ENCODE measurements at regions not wholly inside any gene's neighbourhood (a gene's known extent, or its start where the extent isn't known, plus 50 kb on each side); places are given as distances from the start of the nearest gene placed in this dataset.
A peak's percentile ranks its signal among the peaks of the same experiment; 100 is the strongest.

DNA sequence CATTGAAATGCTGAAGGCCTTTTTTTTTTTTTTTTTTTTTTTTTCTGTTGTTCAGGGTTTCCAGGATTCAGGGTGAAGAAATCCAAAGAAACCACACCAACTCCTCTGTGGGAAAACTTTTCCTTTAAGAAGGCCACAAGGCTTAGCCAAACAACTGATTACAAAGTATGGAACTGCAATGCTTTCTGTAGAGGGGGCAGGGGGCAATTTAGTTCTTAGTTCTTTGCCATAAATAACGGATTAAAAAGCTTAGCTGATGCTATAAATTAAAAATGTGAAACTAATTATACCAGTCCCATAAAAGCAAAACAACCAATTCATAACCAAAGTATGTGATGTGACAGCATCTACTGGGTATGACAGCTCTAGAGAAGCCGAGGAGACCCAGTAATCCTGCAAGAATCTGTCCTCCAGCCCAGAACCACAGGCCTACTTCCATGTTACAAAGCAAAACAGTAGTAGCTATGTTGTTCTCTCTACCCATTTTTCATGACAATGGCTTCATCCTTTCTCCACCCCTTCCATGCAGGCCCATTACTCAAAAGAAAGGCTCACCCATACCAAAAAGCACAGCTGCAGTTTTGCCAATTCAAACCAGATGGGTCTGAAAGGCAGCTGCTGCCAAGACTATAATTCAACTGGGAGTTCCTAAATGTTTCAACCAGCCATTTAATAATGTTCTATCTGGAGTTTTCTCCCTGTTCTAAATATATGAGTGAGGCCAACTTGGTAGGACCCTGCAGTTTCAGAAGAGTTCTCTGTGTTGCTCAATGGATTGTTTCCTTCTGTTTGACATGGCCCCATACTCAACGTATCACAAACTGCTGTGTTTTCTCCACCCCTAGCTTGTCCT, 167.1 kb upstream of the ZFHX3 start:
- no peak for DNase-seq (ENCODE audit: low spot score)

DNA sequence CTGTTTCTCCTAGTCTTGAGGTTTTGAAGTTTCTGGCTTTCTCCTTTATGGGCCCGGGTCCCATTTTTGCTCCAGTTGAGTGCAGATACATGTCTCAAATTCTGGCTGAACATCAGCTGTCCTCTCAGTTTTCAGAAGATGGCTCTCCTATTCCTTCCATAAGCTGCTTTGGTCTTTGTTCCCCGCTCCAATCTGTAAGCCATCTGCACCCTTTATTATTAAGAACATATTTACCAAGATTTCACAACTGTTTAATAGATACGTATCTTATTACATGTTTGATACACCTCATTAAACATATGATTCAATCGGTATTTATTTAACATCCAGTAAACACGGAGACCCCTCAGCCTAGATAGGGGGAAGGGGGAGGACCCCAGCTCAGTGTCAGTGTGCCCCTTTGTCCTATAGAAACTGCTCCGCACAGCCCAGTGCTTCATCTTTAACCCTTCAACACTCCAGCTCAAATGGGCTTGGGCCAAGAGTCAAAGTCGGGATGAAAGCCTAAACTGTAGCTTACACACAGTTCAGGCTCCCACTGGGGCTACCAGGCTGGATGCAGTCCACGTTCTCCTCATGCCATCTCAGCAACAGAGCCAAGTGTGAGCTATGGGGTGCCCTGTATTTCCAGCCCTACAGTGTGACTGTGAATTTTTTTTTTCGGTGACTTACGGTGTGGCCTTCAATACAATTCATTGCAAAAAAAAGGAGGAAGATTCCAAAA, 166.0 kb upstream of the ZFHX3 start:
- no peak for DNase-seq (ENCODE audit: low spot score)

- no peak for DNase-seq (ENCODE audit: low spot score)
These were observed 164.5 kb upstream of the ZFHX3 start for GRCh38 chr16:73212431-73212830.

DNA sequence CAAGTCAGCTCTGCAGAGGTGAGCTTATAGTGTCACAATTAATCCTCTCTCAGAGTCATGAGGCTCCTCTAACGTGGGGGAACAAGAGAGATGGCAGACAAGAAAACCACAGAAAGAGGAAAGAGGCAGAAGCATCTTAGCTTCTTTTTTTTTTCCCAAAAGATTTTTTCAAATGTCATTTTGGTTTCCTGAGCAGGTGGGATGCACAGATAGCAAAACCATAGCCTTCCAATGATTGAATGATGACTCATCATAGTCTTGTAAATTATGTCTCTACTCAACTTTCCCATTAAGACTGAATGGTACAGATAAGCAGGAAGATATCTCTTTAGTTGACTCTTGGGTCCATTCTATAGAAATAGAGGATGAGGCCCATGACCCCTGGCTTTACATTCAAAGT, 162.8 kb upstream of the ZFHX3 start:
- DNase-seq (ENCODE audit: low spot score), result no peak

DNA sequence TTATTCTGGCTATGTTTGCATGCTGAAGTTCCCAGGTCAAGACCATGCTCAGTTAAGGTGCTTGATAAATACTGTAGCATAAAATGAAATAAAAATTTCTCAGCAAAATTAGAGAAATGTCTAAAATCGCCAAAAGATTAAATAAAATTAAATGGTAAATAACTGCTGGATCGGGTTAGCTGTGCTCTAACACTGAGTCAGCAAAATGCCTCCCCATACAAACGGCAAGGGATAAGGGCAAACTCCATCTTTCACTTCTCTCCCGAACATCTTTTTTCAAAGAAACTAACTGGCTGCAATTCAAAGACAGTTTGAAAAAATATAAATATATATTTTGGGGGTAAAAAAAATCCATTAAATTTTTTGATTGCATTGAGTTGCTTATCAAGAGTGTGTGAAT, 162.2 kb upstream of the ZFHX3 start:
- DNase-seq (ENCODE audit: low spot score), result no peak

DNA sequence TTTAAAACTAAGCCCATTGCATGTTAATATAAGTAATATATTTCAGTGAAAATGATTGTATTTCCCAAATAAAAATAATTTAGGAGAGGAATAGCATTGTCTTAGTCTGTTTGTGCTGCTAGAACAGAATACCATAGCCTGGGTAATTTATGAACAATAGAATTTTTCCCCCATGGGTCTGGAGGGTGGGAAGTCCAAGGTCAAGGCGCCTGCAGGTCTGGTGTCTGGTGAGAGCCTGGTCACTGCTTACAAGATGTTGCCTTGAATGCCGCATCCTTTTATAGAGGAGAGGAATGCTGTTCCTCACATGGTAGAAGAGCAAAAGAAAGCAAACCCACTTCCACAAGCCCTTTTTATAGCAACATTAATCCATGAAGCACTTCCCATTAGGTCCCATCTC, 161.3 kb upstream of the ZFHX3 start:
- DNase-seq (ENCODE audit: low spot score), result no peak

- no peak for DNase-seq (ENCODE audit: low spot score)
These were observed 158.3 kb upstream of the ZFHX3 start for GRCh38 chr16:73206151-73206707.

DNA sequence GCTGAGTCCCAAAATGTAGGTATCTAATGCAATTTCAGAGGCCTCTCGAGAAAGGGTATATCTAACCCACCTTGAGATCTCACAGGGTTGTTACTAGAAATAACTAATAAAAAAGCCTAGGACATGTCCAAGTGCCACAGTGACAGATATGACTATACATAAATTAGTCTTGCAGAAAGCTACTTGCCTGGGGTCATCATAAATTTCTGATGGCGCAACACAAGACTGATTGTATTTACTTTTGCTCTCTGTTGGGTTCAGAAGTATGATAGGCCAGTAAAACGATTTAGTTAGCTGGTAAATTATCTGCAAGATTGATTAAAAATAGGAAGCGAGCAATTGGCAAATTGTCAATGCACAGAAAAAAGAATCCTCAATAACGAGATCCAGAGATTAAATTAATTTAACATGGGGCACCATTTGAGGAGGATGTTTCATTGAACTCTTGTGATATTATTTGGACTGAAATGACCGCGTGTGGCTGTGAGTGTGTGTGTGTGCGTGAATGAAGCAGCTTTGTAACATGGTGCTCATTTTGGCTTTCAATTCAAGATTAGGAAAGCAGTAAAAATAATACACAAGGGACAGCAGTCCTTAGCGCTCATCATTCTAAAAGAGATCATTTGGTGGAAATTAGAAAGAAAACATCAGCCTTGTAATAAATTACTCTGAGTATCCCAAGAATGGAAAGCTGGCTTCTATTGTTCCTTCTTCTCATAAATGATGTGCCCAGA, 157.4 kb upstream of the ZFHX3 start:
- DNase-seq (ENCODE audit: low spot score), result no peak

GRCh38 chr16:73204359-73205152, 156.6 kb upstream of the ZFHX3 start:
- no peak for DNase-seq (ENCODE audit: low spot score)

GRCh38 chr16:73202161-73202729, 154.3 kb upstream of the ZFHX3 start:
- no peak for DNase-seq (ENCODE audit: low spot score)

DNA sequence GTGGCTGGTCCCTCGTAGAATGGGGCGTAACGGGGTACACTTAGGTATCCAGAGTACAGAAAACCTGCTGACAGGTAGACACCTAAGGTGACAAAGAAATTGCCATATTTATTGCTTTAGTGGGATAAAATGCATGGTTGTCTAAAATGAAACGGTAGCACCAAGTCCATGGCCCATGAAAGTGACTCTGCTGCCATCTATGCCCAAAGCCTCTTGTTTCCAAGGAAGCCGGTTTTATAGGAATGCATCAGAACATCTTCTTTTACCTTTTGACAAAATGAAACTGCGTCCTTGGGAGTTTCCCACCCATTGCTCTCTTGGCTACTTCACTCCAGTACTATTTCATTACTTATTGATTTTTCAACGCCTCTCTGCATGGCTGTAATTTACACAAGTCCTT, 151.3 kb upstream of the ZFHX3 start:
- DNase-seq (ENCODE audit: low spot score), result no peak

DNA sequence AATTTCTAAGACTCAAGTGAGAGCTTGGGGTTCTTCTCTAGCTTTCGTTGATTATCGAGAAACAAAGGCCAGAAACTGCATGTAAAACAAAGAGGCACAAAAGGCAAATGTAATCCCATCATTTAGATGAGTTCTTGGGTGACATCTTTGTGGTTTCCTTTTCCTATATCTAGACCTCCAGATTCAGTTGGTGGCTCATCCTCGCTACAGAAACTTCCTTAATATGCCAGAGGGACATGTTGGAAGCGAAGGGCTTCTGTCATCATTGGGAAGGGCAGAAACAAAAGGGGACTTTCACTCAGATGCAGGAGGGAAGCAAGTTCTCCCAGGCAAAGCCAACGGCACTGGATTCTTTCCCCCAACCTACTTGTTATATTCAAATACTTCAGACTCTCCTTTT, 150.6 kb upstream of the ZFHX3 start:
- no peak for DNase-seq (ENCODE audit: low spot score)

- DNase-seq (ENCODE audit: low spot score), result no peak
These were observed 149.7 kb upstream of the ZFHX3 start for GRCh38 chr16:73197598-73197997.

DNA sequence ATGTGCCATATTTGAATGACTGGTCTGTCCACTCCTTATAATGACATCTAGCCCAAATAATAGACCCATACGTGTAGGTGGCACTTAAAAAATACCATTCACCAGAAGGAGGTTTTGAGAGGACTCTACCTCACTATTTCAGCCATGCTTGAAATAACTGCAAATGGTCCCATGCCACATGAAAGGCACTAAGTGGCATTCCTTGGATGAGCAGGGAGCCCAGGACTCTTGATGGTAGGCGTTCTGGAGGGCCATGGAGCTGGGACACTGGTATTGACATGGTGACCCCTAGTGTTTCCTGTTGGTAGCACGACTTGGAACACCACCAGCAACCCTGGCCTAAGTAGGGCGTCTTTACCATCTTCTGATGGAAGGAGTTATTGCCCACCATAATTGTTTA, 148.7 kb upstream of the ZFHX3 start:
- peak; percentile 59 for DNase-seq (ENCODE audit: low spot score)

GRCh38 chr16:73193464-73193863, 145.5 kb upstream of the ZFHX3 start:
- no peak for DNase-seq (ENCODE audit: low spot score)

DNA sequence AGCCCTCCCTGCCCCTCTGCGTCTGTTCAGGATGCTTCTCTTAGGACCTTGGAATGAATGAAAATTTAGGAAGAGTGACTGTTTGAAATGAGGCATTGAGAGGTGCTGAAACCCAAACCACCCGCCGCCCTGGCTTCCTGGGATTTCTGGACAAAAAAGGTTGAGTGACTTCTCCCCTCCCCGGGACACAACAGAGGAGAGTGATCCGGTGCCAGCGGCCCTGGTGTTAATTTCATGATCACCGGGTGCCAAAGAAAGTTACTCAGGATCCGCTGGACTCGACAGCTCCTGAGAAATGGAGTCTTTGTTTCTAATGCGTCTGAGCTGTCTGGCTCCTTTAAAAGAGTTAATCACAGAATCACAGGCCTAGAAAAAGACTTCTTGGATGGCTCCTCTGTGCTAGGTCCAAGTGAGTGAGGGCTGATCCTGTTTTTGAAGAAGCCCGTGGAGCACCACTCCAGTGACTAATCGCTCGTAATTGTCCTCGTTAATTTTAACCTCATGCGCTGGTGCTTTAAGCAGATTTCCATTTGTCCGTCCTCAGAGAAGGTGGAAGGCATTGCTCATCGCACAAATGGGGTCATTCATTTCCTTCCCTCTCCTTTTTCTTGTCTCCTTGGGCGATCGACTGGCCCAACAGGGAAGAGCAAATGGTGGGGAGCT, 144.4 kb upstream of the ZFHX3 start:
- no peak for DNase-seq (ENCODE audit: low spot score)

- DNase-seq (ENCODE audit: low spot score), result no peak
These were observed 143.7 kb upstream of the ZFHX3 start for GRCh38 chr16:73191660-73192046.

DNA sequence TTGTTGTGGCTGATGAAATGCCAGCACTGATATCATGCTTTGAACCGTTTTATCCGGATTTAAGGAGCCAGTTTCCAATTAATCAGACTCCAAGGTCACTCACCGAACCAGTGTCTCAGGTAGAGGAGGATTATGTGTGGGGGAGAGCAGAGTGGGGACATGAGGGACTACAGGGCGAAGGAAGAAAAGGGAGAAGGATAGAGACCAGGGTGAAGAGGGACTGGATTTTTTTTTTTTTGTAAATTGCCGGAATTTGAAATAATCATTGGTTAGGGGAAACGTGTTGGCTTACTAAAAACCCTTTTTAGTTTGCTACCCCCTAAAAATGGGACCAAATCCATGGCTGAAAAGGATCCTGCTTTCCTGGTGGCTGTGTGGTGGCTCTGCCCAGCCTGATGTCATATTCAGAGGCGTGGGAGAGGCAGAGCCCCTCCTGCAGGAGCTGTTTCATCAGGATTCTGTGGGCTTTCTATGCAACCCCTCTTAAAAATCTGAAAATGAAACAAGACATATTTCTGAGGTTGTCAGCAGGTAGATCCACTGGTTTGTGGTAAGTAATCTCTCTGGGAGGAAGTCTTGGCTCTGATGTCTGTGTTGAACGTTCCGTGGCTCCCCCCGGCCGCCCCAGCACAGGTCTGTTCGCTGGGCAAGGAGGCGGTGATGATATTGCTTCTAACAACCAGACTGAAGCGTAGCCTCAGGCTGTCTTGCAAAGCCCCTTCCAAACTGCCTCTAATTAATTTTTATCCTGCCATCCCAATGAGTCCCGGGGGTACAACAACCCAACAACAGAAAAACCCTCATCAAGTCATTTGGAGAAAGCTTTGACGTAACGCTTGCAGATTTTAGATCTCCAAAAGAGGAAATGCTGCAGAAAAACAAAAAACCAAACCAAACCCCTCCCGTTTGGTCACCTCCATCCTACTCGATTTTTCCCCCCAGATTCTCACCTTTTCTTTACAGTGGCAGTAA, 143.0 kb upstream of the ZFHX3 start:
- DNase-seq (ENCODE audit: low spot score), result no peak

GRCh38 chr16:73190256-73190655, 142.3 kb upstream of the ZFHX3 start:
- no peak for DNase-seq (ENCODE audit: low spot score)

- DNase-seq (ENCODE audit: low spot score), result no peak
These were observed 141.2 kb upstream of the ZFHX3 start for GRCh38 chr16:73189136-73189535.
